ENCODE measurements at regions not wholly inside any gene's neighbourhood (a gene's known extent, or its start where the extent isn't known, plus 50 kb on each side); places are given as distances from the start of the nearest gene placed in this dataset.

DNA sequence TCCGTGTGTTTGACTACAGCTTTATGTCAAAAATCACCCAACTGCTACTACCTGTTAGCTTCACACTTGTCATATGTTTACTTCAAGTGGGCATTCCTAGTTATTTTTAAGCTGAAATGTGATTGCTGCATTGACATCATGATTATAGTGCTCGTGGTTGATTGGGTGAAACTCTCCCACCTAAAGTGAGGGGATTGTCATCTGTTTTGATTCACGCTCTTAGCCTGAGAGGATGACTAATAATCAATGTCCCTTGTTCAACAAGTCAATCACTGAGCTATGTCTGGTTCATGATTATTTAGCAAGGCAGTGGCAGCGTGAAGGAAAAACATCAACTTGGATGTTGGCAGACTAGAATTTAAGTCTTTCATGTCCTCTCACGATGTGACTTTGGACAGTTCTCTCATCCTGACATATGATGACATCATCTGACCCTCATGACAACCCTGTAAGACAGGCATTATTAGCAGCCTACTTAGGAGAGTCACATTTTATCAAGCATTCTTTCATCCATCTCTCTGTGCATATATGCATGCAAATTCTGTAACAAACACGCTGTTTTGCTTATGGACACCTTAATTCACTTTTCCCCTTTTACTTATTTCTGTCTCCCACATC lies 352.6 kb upstream of the ZMIZ1 start:
- intact Hi-C loops (cut with DNase I) = no loop called here
- ATAC-seq (no peak), DNase-seq (ENCODE audit: low spot score) (no peak)

DNA sequence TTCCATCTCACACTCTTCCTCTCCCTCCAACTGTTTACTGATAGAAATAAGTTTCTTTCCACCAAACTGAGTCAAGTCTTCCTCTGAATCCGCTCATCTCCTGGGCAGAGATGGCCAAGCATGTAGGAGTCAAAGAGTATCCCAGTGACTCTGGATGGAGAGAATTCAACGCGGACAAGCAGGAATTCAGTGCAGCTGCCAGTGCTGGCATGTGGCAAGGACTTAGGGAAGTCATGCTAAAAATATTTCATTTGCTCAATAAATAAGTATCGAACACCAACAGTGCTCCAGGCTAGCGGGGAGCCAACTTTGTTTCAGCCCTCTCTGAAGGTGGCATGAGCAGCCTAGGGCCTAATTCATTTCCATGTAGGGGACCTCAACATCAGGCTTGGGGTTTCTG lies 351.6 kb upstream of the ZMIZ1 start:
- intact Hi-C loops (cut with DNase I) = no loop called here
- ATAC-seq = no peak
- no peak for DNase-seq (ENCODE audit: low spot score)

- intact Hi-C loops (cut with DNase I) = no loop called here
- DNase-seq (ENCODE audit: low spot score) (no peak), ATAC-seq (no peak)
These were observed 350.7 kb upstream of the ZMIZ1 start for GRCh38 chr10:78718032-78718572.

DNA sequence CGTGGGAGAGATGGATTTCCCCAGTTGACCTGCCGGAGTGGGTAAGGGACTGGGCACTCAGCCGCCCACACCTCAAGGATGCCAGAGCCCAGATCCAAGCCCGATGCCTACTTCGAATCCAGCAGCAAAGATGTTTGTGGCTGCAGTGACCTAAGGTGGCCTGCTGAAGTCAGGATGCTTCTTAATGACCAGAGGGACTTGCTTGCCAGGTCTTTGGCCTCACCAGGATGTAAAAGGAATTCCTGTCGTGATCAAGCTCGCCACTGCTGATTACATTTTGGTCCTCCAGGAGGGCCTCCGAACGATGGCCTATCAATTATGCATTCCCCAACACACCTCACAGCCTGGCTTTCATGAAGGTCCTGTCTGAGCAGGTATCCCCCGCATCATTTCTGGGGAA lies 349.5 kb upstream of the ZMIZ1 start:
- no peak for ATAC-seq
- intact Hi-C loops (cut with DNase I) = no loop called here
- no peak for DNase-seq (ENCODE audit: low spot score)

DNA sequence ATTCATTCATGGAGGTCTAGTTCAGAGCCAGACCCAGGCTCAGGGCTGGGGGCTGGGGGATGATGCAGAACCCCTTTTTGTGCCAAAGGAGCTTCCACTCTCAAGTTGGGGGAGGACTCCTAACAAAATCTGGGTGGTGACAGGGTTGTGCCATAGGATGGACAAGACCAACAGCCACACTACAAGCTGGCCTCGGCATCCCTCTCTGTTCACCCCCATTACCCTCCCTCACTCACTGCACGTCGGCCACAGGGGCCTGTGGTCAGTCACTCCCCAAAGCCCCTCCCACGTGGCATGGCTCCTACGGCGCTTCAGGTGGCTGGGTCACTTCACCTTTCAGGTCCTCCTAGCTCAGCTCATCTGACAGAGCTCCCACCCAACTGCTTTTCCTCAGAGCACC lies 348.7 kb upstream of the ZMIZ1 start:
- no peak for DNase-seq (ENCODE audit: low spot score)
- no peak for ATAC-seq
- intact Hi-C loops (cut with DNase I) = no loop called here

DNA sequence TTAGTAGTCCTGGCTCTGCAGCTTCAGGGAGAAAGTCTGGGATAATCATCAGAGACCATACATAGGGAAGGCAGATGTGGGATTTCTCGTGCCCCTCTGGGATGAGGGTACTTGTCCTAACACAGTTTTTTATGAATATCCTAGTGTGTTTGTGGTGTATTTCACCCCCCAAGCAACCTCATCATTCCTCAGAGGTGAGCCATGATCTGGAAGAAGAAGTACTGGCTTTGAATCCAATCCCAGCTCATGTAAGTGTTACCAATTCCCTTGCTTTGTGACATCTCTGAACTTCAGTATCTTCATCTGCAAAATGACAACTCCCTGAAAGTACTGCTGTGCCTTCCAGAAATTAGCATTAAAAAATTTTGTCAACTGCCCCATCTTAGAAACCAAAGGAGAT lies 347.5 kb upstream of the ZMIZ1 start:
- intact Hi-C loops (cut with DNase I) = no loop called here
- no peak for ATAC-seq
- no peak for DNase-seq (ENCODE audit: low spot score)

GRCh38 chr10:78724846-78725245 lies 343.9 kb upstream of the ZMIZ1 start:
- no peak for ATAC-seq
- DNase-seq (ENCODE audit: low spot score) = no peak
- intact Hi-C loops (cut with DNase I) = no loop called here

- intact Hi-C loops (cut with DNase I) = no loop called here
- DNase-seq (ENCODE audit: low spot score) (no peak), ATAC-seq (no peak)
These were observed 342.6 kb upstream of the ZMIZ1 start for GRCh38 chr10:78726171-78726570.

GRCh38 chr10:78727251-78727650 lies 341.5 kb upstream of the ZMIZ1 start:
- intact Hi-C loops (cut with DNase I) = no loop called here
- DNase-seq (ENCODE audit: low spot score) (no peak), ATAC-seq (no peak)

DNA sequence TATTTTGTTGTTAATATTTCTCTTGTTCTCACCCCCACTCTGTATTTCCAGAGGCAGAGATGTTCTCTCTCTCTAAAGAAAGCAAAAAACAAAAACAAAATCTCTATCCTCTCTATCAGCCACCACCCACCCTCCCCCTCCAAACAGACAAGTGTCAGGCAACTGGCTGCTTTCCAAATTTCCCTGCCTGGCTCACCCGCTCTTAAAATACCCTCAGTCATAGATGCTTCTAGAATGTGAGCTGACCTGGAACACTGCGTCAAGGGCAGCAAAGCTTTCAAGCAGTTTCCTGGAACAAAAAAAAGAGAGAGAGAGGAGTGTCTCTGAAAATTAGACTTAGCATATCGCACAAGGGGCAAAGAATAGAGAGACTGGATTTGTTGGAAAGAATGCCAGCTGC lies 341.0 kb upstream of the ZMIZ1 start:
- DNase-seq (ENCODE audit: low spot score) (no peak), ATAC-seq (peak; percentile 42)
- intact Hi-C loops (cut with DNase I) = no loop called here

- DNase-seq (ENCODE audit: low spot score) (no peak), ATAC-seq (no peak)
- intact Hi-C loops (cut with DNase I) = no loop called here
These were observed 340.6 kb upstream of the ZMIZ1 start for GRCh38 chr10:78728176-78728575.

DNA sequence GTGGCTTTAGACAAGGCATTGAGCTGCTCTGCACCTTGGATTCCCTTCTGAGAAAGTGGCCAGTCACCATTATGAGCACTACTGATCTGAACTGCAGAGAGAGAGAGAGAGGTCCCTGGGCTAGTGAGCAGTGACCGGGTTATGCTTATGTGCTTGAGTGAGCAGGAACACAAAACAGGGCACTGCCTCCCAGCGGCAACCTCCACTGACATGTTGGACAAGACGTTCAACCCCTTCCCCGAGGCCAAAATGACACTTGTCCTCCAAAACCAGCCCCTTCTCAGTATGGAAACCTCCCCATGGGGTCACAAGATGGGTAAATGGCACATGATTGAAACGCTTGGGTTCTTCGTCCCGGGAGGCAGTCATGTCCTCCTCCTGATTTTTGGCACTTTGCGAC lies 339.4 kb upstream of the ZMIZ1 start:
- no peak for DNase-seq (ENCODE audit: low spot score)
- intact Hi-C loops (cut with DNase I) = no loop called here
- no peak for ATAC-seq

- ATAC-seq (no peak), DNase-seq (ENCODE audit: low spot score) (no peak)
- intact Hi-C loops (cut with DNase I) = no loop called here
These were observed 339.0 kb upstream of the ZMIZ1 start for GRCh38 chr10:78729800-78730199.

GRCh38 chr10:78730754-78731153 lies 338.0 kb upstream of the ZMIZ1 start:
- ATAC-seq (no peak), DNase-seq (ENCODE audit: low spot score) (no peak)
- intact Hi-C loops (cut with DNase I) = no loop called here

DNA sequence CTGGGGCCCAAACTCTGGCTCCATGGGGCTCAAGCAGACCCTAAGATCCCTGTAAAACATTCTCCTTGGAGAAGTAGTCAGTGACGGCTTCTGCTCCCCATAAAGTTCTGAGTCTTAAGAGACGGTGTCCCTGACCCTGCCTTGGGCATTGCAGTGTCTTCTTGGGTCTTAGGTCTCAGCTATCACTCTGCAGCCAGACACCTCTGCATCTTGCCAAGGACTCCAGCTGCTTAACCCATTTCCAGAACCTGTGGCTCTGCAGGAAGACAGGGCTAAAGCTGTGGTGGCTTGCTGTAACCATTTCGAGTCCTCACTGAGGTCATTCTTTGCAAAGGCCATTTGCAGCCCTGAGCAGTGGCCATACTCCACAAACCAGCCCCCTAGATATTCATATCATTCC lies 337.1 kb upstream of the ZMIZ1 start:
- intact Hi-C loops (cut with DNase I) = no loop called here
- no peak for ATAC-seq
- no peak for DNase-seq (ENCODE audit: low spot score)

GRCh38 chr10:78732381-78732780 lies 336.4 kb upstream of the ZMIZ1 start:
- intact Hi-C loops (cut with DNase I) = no loop called here
- DNase-seq (ENCODE audit: low spot score) = no peak
- ATAC-seq = no peak

GRCh38 chr10:78736926-78737630 lies 331.7 kb upstream of the ZMIZ1 start:
- DNase-seq (ENCODE audit: low spot score) (no peak), ATAC-seq (no peak)
- intact Hi-C loops (cut with DNase I) = no loop called here

DNA sequence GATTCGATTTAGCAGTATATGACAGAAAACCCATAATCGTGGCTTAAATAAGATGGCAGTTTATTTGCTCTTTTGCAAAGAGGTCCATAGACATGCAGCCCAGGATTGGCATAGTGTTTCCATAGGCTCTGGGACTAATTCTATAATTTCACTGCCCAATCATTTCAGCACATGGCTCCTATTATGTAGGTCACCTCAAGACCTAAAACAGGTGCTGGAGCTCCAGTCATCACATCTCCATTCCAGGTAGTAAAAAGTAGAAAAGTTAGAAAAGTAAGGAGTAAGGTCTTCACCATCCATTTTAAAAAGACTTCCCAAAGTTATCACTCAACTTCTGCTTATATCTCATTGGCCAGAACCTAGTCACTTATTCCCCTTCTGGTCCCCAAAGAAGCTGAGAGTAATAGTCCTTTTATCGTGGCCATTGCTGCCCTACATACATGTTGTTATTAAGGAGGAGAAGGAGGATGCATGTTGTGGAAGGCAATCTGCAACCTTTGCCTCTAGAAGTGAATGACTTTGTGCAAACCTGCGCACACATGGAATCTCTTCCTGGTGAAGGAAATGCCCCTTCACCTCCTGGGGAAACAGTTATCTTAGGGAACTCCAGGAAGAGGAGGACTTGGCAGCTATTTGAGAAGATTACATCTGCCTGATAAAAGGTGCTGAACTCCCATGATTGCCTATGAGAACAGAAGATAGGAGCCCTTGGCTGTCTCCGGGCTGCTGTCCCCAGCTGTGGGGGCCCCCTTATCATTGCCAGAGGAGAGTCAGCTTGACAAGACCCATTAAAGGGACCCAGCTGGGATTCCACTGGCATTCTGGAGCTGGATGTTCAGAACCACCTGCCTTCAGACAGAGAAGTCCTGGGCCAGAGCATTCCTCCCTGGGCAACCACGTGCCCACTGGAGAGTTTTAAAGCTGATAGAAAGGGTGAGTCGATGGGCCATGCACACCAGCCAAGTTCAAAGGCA lies 330.6 kb upstream of the ZMIZ1 start:
- no peak for ATAC-seq
- intact Hi-C loops (cut with DNase I) = no loop called here
- DNase-seq (ENCODE audit: low spot score) = no peak

- ATAC-seq = no peak
These were observed 329.9 kb upstream of the ZMIZ1 start for GRCh38 chr10:78738861-78739260.

More at GRCh38 chr10:78738861-78739260, 329.9 kb upstream of the ZMIZ1 start:
- no peak for DNase-seq (ENCODE audit: low spot score)
- intact Hi-C loops (cut with DNase I) = no loop called here

Measured in sciatic nerve (tissue), 2 donors.